ENCODE measurements at regions not wholly inside any gene's neighbourhood (a gene's known extent, or its start where the extent isn't known, plus 50 kb on each side); places are given as distances from the start of the nearest gene placed in this dataset.

DNA sequence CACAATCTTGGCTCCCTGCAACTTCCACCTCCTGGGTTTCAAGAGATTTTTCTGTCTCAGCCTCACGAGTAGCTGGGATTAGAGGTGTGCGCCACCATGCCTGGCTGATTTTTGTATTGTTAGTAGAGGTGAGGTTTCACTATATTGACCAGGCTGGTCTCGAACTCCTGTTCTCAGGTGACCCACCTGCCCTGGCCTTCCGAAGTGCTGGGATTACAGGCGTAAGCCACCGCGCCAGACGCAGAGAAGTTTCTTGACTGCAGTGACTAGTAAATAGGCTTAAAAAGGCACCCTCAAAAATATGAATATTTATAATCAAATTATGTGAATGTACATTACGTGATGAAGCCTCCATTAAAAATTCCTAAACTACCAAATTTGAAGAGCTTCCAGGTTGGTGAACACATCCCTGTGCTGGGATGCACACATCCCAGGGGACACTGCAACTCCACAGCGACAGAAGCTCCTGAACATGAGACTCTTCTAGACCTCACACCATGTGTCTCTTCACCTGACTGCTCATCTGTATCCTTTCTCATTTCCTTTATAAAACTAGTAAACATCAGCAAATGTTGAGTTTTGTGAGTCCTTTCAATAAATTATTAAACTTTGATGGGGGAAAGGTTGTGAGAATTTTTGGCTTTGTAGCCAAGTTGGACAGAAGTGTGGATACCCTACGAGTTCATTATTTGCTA is 203.3 kb upstream of the SPOPL start:
- TF ChIP-seq EP300 (IDR thresholded peaks at IDR 0.05; ENCODE audit: low read depth) (no peak), POLR2AphosphoS5 (IDR thresholded peaks at IDR 0.05) (no peak), POLR2A (IDR thresholded peaks at IDR 0.05) (no peak)
- TF ChIP-seq, protein P1, sequence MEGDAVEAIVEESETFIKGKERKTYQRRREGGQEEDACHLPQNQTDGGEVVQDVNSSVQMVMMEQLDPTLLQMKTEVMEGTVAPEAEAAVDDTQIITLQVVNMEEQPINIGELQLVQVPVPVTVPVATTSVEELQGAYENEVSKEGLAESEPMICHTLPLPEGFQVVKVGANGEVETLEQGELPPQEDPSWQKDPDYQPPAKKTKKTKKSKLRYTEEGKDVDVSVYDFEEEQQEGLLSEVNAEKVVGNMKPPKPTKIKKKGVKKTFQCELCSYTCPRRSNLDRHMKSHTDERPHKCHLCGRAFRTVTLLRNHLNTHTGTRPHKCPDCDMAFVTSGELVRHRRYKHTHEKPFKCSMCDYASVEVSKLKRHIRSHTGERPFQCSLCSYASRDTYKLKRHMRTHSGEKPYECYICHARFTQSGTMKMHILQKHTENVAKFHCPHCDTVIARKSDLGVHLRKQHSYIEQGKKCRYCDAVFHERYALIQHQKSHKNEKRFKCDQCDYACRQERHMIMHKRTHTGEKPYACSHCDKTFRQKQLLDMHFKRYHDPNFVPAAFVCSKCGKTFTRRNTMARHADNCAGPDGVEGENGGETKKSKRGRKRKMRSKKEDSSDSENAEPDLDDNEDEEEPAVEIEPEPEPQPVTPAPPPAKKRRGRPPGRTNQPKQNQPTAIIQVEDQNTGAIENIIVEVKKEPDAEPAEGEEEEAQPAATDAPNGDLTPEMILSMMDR (IDR thresholded peaks at IDR 0.05) = no peak

Data from transverse colon (tissue), 4 donors.